Immature natural killer cell (primary cell): ENCODE measurements at regions not wholly inside any gene's neighbourhood (a gene's known extent, or its start where the extent isn't known, plus 50 kb on each side); places are given as distances from the start of the nearest gene placed in this dataset.

ENCODE experiments used
- DNase-seq, 3 donors: peaks; one replicate each; pipeline ENCODE4 v3.0.0; 2022; ENCODE audit warnings: mixed read lengths in 1 of 3
- H3K27ac Mint-ChIP-seq, 6 donors: one replicate each; pipeline ENCODE4 v1.8.0; 2020; ENCODE audit warnings: mixed read lengths in 6 of 6, mild to moderate bottlenecking in 5 of 6, inconsistent platforms in 4 of 6, moderate library complexity in 3 of 6
- H3K27me3 Mint-ChIP-seq, 3 donors: one replicate each; pipeline ENCODE4 v1.8.0; 2020 to 2021; ENCODE audit warnings: low read depth in 3 of 3, mild to moderate bottlenecking in 3 of 3, mixed read lengths in 3 of 3, moderate library complexity in 3 of 3, inconsistent platforms in 1 of 3
- H3K36me3 Mint-ChIP-seq, 3 donors: one replicate each; pipeline ENCODE4 v1.8.0; 2020; ENCODE audit warnings: mixed read lengths in 3 of 3, inconsistent platforms in 2 of 3, mild to moderate bottlenecking in 2 of 3
- H3K4me1 Mint-ChIP-seq, 2 donors: one replicate each; pipeline ENCODE4 v1.8.0; 2020; ENCODE audit warnings: inconsistent platforms in 2 of 2, mild to moderate bottlenecking in 2 of 2, mixed read lengths in 2 of 2, moderate library complexity in 1 of 2
- H3K4me3 Mint-ChIP-seq, 5 donors: one replicate each; pipeline ENCODE4 v1.8.0; 2020; ENCODE audit warnings: mild to moderate bottlenecking in 5 of 5, mixed read lengths in 5 of 5, inconsistent platforms in 3 of 5, moderate library complexity in 3 of 5
- H3K9me3 Mint-ChIP-seq, 6 donors: one replicate each; pipeline ENCODE4 v1.8.0; 2020; ENCODE audit warnings: mild to moderate bottlenecking in 6 of 6, mixed read lengths in 6 of 6, inconsistent platforms in 4 of 6, moderate library complexity in 3 of 6

GRCh38 chr1:58094221-58094620 is 452.3 kb downstream of the OMA1 start:
- Mint-ChIP-seq H3K27ac (no peak overlapping the region), H3K4me3 (no peak overlapping the region), H3K4me1 (no peaks in the 10 kb centered on the region), H3K36me3 (no peaks in the 10 kb centered on the region), H3K9me3 (no peaks in the 10 kb centered on the region), H3K27me3 (peaks cover 1 to 5% (median 4%) of the 10 kb centered on the region in 3 donors)
- DNase-seq = no peak

- DNase-seq = no peak
- Mint-ChIP-seq H3K27me3 (peaks cover 2 to 6% (median 3%) of the 10 kb centered on the region in 3 donors), H3K4me1 (no peaks in the 10 kb centered on the region), H3K36me3 (no peaks in the 10 kb centered on the region), H3K27ac (no peak overlapping the region), H3K9me3 (no peaks in the 10 kb centered on the region), H3K4me3 (no peak overlapping the region)
Observed at GRCh38 chr1:58090640-58091039, 455.9 kb downstream of the OMA1 start.

GRCh38 chr1:58089898-58090534 is 456.5 kb downstream of the OMA1 start:
- Mint-ChIP-seq H3K36me3 (no peaks in the 10 kb centered on the region), H3K4me3 (no peak overlapping the region), H3K4me1 (no peaks in the 10 kb centered on the region), H3K9me3 (no peaks in the 10 kb centered on the region), H3K27ac (no peak overlapping the region), H3K27me3 (peaks cover 2 to 6% (median 3%) of the 10 kb centered on the region in 3 donors)
- DNase-seq = no peak

GRCh38 chr1:58084266-58084665 is 462.3 kb downstream of the OMA1 start:
- Mint-ChIP-seq H3K27ac (no peak overlapping the region), H3K36me3 (no peaks in the 10 kb centered on the region), H3K27me3 (peaks cover 2% of the 10 kb centered on the region in 3 donors), H3K9me3 (no peaks in the 10 kb centered on the region), H3K4me1 (no peaks in the 10 kb centered on the region), H3K4me3 (no peak overlapping the region)
- no peak for DNase-seq

- Mint-ChIP-seq H3K27me3 (peaks cover 2 to 8% (median 5%) of the 10 kb centered on the region in 3 donors), H3K27ac (no peak overlapping the region), H3K36me3 (no peaks in the 10 kb centered on the region), H3K9me3 (no peaks in the 10 kb centered on the region), H3K4me1 (no peaks in the 10 kb centered on the region), H3K4me3 (no peak overlapping the region)
- DNase-seq = no peak
Observed at GRCh38 chr1:58082596-58082995, 463.9 kb downstream of the OMA1 start.

GRCh38 chr1:58076258-58076657 is 470.3 kb downstream of the OMA1 start:
- Mint-ChIP-seq H3K27ac (no peak overlapping the region), H3K27me3 (peaks cover 0 to 8% (median 4%) of the 10 kb centered on the region in 3 donors)

GRCh38 chr1:58075188-58075578 is 471.3 kb downstream of the OMA1 start:
- Mint-ChIP-seq H3K9me3 (no peaks in the 10 kb centered on the region), H3K4me3 (no peak overlapping the region), H3K4me1 (no peaks in the 10 kb centered on the region), H3K27ac (no peak overlapping the region), H3K27me3 (peaks cover 0 to 8% (median 4%) of the 10 kb centered on the region in 3 donors), H3K36me3 (no peaks in the 10 kb centered on the region)
- no peak for DNase-seq

More at GRCh38 chr1:58076258-58076657, 470.3 kb downstream of the OMA1 start:
- no peak overlapping the region for H3K4me3 Mint-ChIP-seq
- no peak for DNase-seq
- H3K36me3 Mint-ChIP-seq = no peaks in the 10 kb centered on the region
- H3K9me3 Mint-ChIP-seq = no peaks in the 10 kb centered on the region
- H3K4me1 Mint-ChIP-seq = no peaks in the 10 kb centered on the region

GRCh38 chr1:58072450-58072849 is 474.1 kb downstream of the OMA1 start:
- no peaks in the 10 kb centered on the region for H3K4me1 Mint-ChIP-seq
- H3K27ac Mint-ChIP-seq = no peak overlapping the region
- H3K36me3 Mint-ChIP-seq = no peaks in the 10 kb centered on the region
- no peaks in the 10 kb centered on the region for H3K27me3 Mint-ChIP-seq
- DNase-seq = no peak
- no peak overlapping the region for H3K4me3 Mint-ChIP-seq
- no peaks in the 10 kb centered on the region for H3K9me3 Mint-ChIP-seq

- no peak overlapping the region for H3K27ac Mint-ChIP-seq
- no peaks in the 10 kb centered on the region for H3K9me3 Mint-ChIP-seq
- H3K4me3 Mint-ChIP-seq = no peak overlapping the region
- no peaks in the 10 kb centered on the region for H3K4me1 Mint-ChIP-seq
- no peaks in the 10 kb centered on the region for H3K36me3 Mint-ChIP-seq
- DNase-seq = no peak
- H3K27me3 Mint-ChIP-seq = peaks cover 0 to 3% (median 0%) of the 10 kb centered on the region in 3 donors
Observed at GRCh38 chr1:58067082-58067481, 479.4 kb downstream of the OMA1 start.

- Mint-ChIP-seq H3K4me1 (no peaks in the 10 kb centered on the region), H3K27ac (no peak overlapping the region), H3K9me3 (no peaks in the 10 kb centered on the region), H3K4me3 (no peak overlapping the region), H3K36me3 (no peaks in the 10 kb centered on the region), H3K27me3 (peaks cover 0 to 3% (median 0%) of the 10 kb centered on the region in 3 donors)
- DNase-seq = no peak
Observed at GRCh38 chr1:58065520-58065919, 481.0 kb downstream of the OMA1 start.

- no peaks in the 10 kb centered on the region for H3K9me3 Mint-ChIP-seq
- no peaks in the 10 kb centered on the region for H3K36me3 Mint-ChIP-seq
- no peak overlapping the region for H3K27ac Mint-ChIP-seq
- H3K4me3 Mint-ChIP-seq = no peak overlapping the region
- DNase-seq = no peak
- peaks cover 0 to 3% (median 0%) of the 10 kb centered on the region in 3 donors for H3K27me3 Mint-ChIP-seq
- H3K4me1 Mint-ChIP-seq = no peaks in the 10 kb centered on the region
Observed at GRCh38 chr1:58064166-58064565, 482.4 kb downstream of the OMA1 start.

GRCh38 chr1:58063095-58063494 is 483.4 kb downstream of the OMA1 start:
- Mint-ChIP-seq H3K36me3 (no peaks in the 10 kb centered on the region), H3K27me3 (peaks cover 0 to 3% (median 0%) of the 10 kb centered on the region in 3 donors), H3K27ac (no peak overlapping the region), H3K9me3 (no peaks in the 10 kb centered on the region), H3K4me3 (no peak overlapping the region), H3K4me1 (no peaks in the 10 kb centered on the region)
- no peak for DNase-seq

GRCh38 chr1:58062635-58063034 is 483.9 kb downstream of the OMA1 start:
- Mint-ChIP-seq H3K4me1 (no peaks in the 10 kb centered on the region), H3K4me3 (no peak overlapping the region), H3K27me3 (peaks cover 0 to 3% (median 0%) of the 10 kb centered on the region in 3 donors), H3K36me3 (no peaks in the 10 kb centered on the region), H3K9me3 (peaks cover 0 to 2% (median 0%) of the 10 kb centered on the region in 6 donors), H3K27ac (no peak overlapping the region)
- DNase-seq = no peak

- Mint-ChIP-seq H3K4me3 (no peak overlapping the region), H3K4me1 (no peaks in the 10 kb centered on the region), H3K9me3 (peaks cover 0 to 2% (median 0%) of the 10 kb centered on the region in 6 donors), H3K36me3 (no peaks in the 10 kb centered on the region), H3K27ac (no peak overlapping the region), H3K27me3 (peaks cover 0 to 7% (median 0%) of the 10 kb centered on the region in 3 donors)
- no peak for DNase-seq
Observed at GRCh38 chr1:58060559-58061170, 485.9 kb downstream of the OMA1 start.

GRCh38 chr1:58059789-58060188 is 486.7 kb downstream of the OMA1 start:
- no peak for DNase-seq
- Mint-ChIP-seq H3K27me3 (peaks cover 0 to 7% (median 0%) of the 10 kb centered on the region in 3 donors), H3K4me1 (no peaks in the 10 kb centered on the region), H3K9me3 (peaks cover 0 to 7% (median 0%) of the 10 kb centered on the region in 6 donors), H3K27ac (no peak overlapping the region), H3K36me3 (no peaks in the 10 kb centered on the region), H3K4me3 (no peak overlapping the region)
